GM12878 (cell line): ENCODE measurements at regions not wholly inside any gene's neighbourhood (a gene's known extent, or its start where the extent isn't known, plus 50 kb on each side); places are given as distances from the start of the nearest gene placed in this dataset.

Source experiments
- ATAC-seq: fragments of 200-7000 bp; cut with Tn5 transposase; 3 replicates; pipeline ENCODE4 v1.9.1; 2020; ENCODE audit warnings: mild to moderate bottlenecking, moderate library complexity
- BruUV-seq: library from RNA; stranded (reverse); fragments of 400-500 nt; replicated peaks from 2 replicates; lab custom pipeline; 2021; lab: Mats Ljungman, UMichigan
- CTCF ChIA-PET: fragments of 300-600 bp; sonication (Branson Sonifier 250); formaldehyde crosslinking; extraction: SDS; loops from one replicate; lab custom pipeline; 2021; ENCODE audit warnings: inconsistent platforms; lab: Yijun Ruan, JAX
- POLR2A ChIA-PET: fragments of 350-600 bp; formaldehyde crosslinking; extraction: SDS; loops from one replicate; lab custom pipeline; 2021; ENCODE audit warnings: inconsistent platforms; lab: Charles Lee
- RAD21 ChIA-PET: fragments of 300-600 bp; sonication (Branson Sonifier 250); formaldehyde crosslinking; loops from one replicate; lab custom pipeline; 2023; ENCODE audit warnings: antibody characterized with exemption; ENCODE audit not compliant: unreplicated experiment; lab: Charles Lee
- SMC1A ChIA-PET: fragments of 300-600 bp; sonication (Branson Sonifier 250); formaldehyde crosslinking; loops from one replicate; lab custom pipeline; 2023; ENCODE audit not compliant: unreplicated experiment, uncharacterized antibody; lab: Charles Lee
- DNase-seq: peaks from one replicate; pipeline ENCODE4 v3.0.0-alpha.2; 2011; ENCODE audit warnings: low read depth, low spot score
- FAIRE-seq: peaks from 3 replicates; lab custom pipeline; 2011; peaks lifted over from hg19 to GRCh38; lab: Jason Lieb, UNC
- H2AFZ ChIP-seq: 2 replicates; pipeline ENCODE4 v1.6.0; 2011; ENCODE audit warnings: low read depth, low read length, control low read depth; ENCODE audit not compliant: control insufficient read depth
- H3K27ac ChIP-seq: 2 replicates; pipeline ENCODE4 v1.5.1; 2011; ENCODE audit warnings: control low read depth; ENCODE audit not compliant: control insufficient read depth, insufficient read depth
- H3K27me3 ChIP-seq, 2 experiments: replicated peaks in 1 of 2; 2 replicates each; pipeline versions ENCODE4 v1.6.0 to v1.6.1; 2011; ENCODE audit warnings: low read length in 1 of 2; ENCODE audit not compliant: control insufficient read depth in 2 of 2, insufficient read depth in 2 of 2
- H3K36me3 ChIP-seq, 2 experiments: 2 replicates each; pipeline ENCODE4 v1.5.1; 2011; ENCODE audit warnings: low read length in 1 of 2; ENCODE audit not compliant: control insufficient read depth in 2 of 2, insufficient read depth in 2 of 2
- H3K4me1 ChIP-seq: 2 replicates; pipeline ENCODE4 v1.6.1; 2011; ENCODE audit warnings: mild to moderate bottlenecking, low read length, moderate library complexity, mixed read lengths; ENCODE audit not compliant: control insufficient read depth, insufficient read depth
- H3K4me2 ChIP-seq: 2 replicates; pipeline ENCODE4 v1.6.0; 2011; ENCODE audit warnings: control low read depth; ENCODE audit not compliant: control insufficient read depth, insufficient read depth
- H3K4me3 ChIP-seq: fragments of 200-600 bp; sonication (generic); 2 replicates; pipeline ENCODE4 v1.5.1; 2016
- H3K79me2 ChIP-seq: 2 replicates; pipeline ENCODE4 v1.6.0; 2011; ENCODE audit warnings: low read length; ENCODE audit not compliant: control insufficient read depth, insufficient read depth
- H3K9ac ChIP-seq: 2 replicates; pipeline ENCODE4 v1.8.0; 2011; ENCODE audit warnings: low read length, control low read depth, mixed read lengths; ENCODE audit not compliant: control insufficient read depth, insufficient read depth
- H3K9me3 ChIP-seq: replicated peaks from 3 replicates; pipeline ENCODE4 v1.5.1; 2011; ENCODE audit warnings: mild to moderate bottlenecking, low read length; ENCODE audit not compliant: control insufficient read depth, insufficient read depth
- H4K20me1 ChIP-seq: 2 replicates; pipeline ENCODE4 v1.6.0; 2011; ENCODE audit not compliant: control insufficient read depth, insufficient read depth
- BMI1 ChIP-seq: fragments of 450-650 bp; IDR thresholded peaks from 2 replicates; pipeline ENCODE4 v1.6.1; 2016; ENCODE audit warnings: mild to moderate bottlenecking, moderate library complexity, borderline replicate concordance
- CEBPB ChIP-seq, 2 experiments: fragments of 150-350 bp in 1 of 2; IDR thresholded peaks; 2 replicates each; pipeline ENCODE4 v1.6.1; 2012 to 2014; ENCODE audit warnings: low read depth in 2 of 2, low read length in 2 of 2, borderline replicate concordance in 1 of 2, inconsistent platforms in 1 of 2
- FOS ChIP-seq: IDR thresholded peaks from 3 replicates; pipeline ENCODE4 v1.6.1; 2011; ENCODE audit warnings: borderline replicate concordance; ENCODE audit not compliant: insufficient read length; ENCODE audit errors: extremely low read depth
- FOXK2 ChIP-seq: fragments of 450-650 bp; IDR thresholded peaks from 2 replicates; pipeline ENCODE4 v1.6.1; 2017; ENCODE audit warnings: mild to moderate bottlenecking, moderate library complexity
- IRF3 ChIP-seq: fragments of 450-650 bp; IDR thresholded peaks from 2 replicates; pipeline ENCODE4 v1.6.1; 2014; ENCODE audit warnings: mild to moderate bottlenecking
- MXI1 ChIP-seq: fragments of 150-350 bp; IDR thresholded peaks from 2 replicates; pipeline ENCODE4 v1.6.1; 2011; ENCODE audit warnings: low read depth, mild to moderate bottlenecking, inconsistent platforms, low read length, improper control_type of control experiment
- PAX5 ChIP-seq: IDR thresholded peaks from 2 replicates; pipeline ENCODE4 v1.6.1; 2011; ENCODE audit warnings: low read depth, low read length, borderline replicate concordance
- SMAD1 ChIP-seq: fragments of 450-650 bp; IDR thresholded peaks from 2 replicates; pipeline ENCODE4 v1.6.1; 2018; ENCODE audit warnings: mild to moderate bottlenecking, low read depth; ENCODE audit not compliant: partially characterized antibody
- SPI1 ChIP-seq: IDR thresholded peaks from 2 replicates; pipeline ENCODE4 v1.6.1; 2011; ENCODE audit warnings: low read depth, mild to moderate bottlenecking, low read length, moderate library complexity, borderline replicate concordance; ENCODE audit not compliant: insufficient read depth
- TARDBP ChIP-seq: IDR thresholded peaks from 2 replicates; pipeline ENCODE4 v1.6.1; 2016; ENCODE audit warnings: borderline replicate concordance
- TBL1XR1 ChIP-seq: IDR thresholded peaks from 2 replicates; pipeline ENCODE4 v1.6.1; 2012; ENCODE audit warnings: low read depth, low read length, improper control_type of control experiment
- USF1 ChIP-seq: IDR thresholded peaks from 2 replicates; pipeline ENCODE4 v1.6.1; 2011; ENCODE audit warnings: borderline replicate concordance, low read depth, mild to moderate bottlenecking, moderate library complexity, mixed read lengths, low read length; ENCODE audit not compliant: insufficient read depth; ENCODE audit errors: extremely low read length
- ZBTB40 ChIP-seq: fragments of 450-650 bp; IDR thresholded peaks from 2 replicates; pipeline ENCODE4 v1.6.1; 2016; ENCODE audit warnings: mild to moderate bottlenecking, moderate library complexity, borderline replicate concordance
- WGBS: methylation state at CpG from one replicate; pipeline ENCODE4 v1.1.6; 2016; ENCODE audit warnings: low lambda C conversion rate; ENCODE audit not compliant: insufficient replicate concordance, insufficient coverage; ENCODE audit errors: missing lambda C conversion rate; 5-methylcytosine and 5-hydroxymethylcytosine counted together
- in situ Hi-C: fragments of 300-500 bp; cut with MboI; formaldehyde crosslinking; loops from 9 replicates; pipeline ENCODE4 v1.14.3; 2018; ENCODE audit warnings: mixed read lengths
- intact Hi-C: fragments of 100-400 bp; cut with micrococcal nuclease; formaldehyde crosslinking; loops from one replicate; pipeline ENCODE4 v1.14.2; 2022; ENCODE audit not compliant: unreplicated experiment

GRCh38 chr17:77436058-77436442, 295.3 kb downstream of the SEC14L1 start:
- peaks cover 0 to 6% of the 10 kb centered on the region in 2 experiments; a peak in 2 of 4 replicates for H3K36me3 ChIP-seq
- H3K79me2 ChIP-seq: peaks cover 53% of the 10 kb centered on the region
- intact Hi-C loops: no loop called here
- no peaks in the 10 kb centered on the region for H4K20me1 ChIP-seq
- RAD21 ChIA-PET: no interaction called here
- no peak overlapping the region for H2AFZ ChIP-seq
- CTCF ChIA-PET: interaction anchor here (0.6 to 1.7 kb wide), 4 partner anchors 9 to 104 kb away, joined by 3 to 4 read pairs (median 3); no protein-coding TSS in a partner anchor
- DNase-seq (no peak), FAIRE-seq (no peak), ATAC-seq (no peak)
- H3K4me2 ChIP-seq: no peak overlapping the region
- SMC1A ChIA-PET: interaction anchor here (0.7 to 1.5 kb wide), 2 partner anchors 16 to 103 kb away, joined by 3 to 4 read pairs; no protein-coding TSS in a partner anchor
- H3K9ac ChIP-seq: no peak overlapping the region
- POLR2A ChIA-PET: interaction anchor here (0.6 to 3.4 kb wide), 5 partner anchors 8 to 1652 kb away, joined by 3 to 25 read pairs (median 4); no protein-coding TSS in a partner anchor
- BruUV-seq: no TSS peak
- WGBS: 96% methylated on average over 11 of the region's 11 CpGs
- TF ChIP-seq SPI1 (no peak), FOXK2 (no peak), PAX5 (no peak), BMI1 (no peak), SMAD1 (no peak), TBL1XR1 (no peak), CEBPB (IDR thresholded peaks at IDR 0.05; ENCODE audit: borderline replicate concordance in 1 of 2, low read depth in 2 of 2, low read length in 2 of 2) (no peak), MXI1 (no peak), FOS (no peak), USF1 (no peak), ZBTB40 (no peak), TARDBP (no peak), IRF3 (no peak)
- no peak overlapping the region for H3K4me3 ChIP-seq
- H3K9me3 ChIP-seq: no peaks in the 10 kb centered on the region
- H3K27me3 ChIP-seq: no peaks in the 10 kb centered on the region
- H3K4me1 ChIP-seq: peaks cover 78% of the 10 kb centered on the region
- no peak overlapping the region for H3K27ac ChIP-seq
- in situ Hi-C loops: loop anchor here (25.0 kb wide), 1 partner anchor 99 kb away; no protein-coding TSS in a partner anchor
